K562 (cell line): ENCODE measurements at regions not wholly inside any gene's neighbourhood (a gene's known extent, or its start where the extent isn't known, plus 50 kb on each side); places are given as distances from the start of the nearest gene placed in this dataset.

Experiments used
- ATAC-seq: fragments of 200-7000 bp; cut with Tn5 transposase; 3 replicates; pipeline ENCODE4 v1.9.1; 2020; ENCODE audit warnings: moderate library complexity
- BruUV-seq: library from RNA; stranded (reverse); fragments of 400-500 nt; replicated peaks from 2 replicates; lab custom pipeline; 2021; lab: Mats Ljungman, UMichigan
- CTCF ChIA-PET: fragments of 300-600 bp; formaldehyde crosslinking; extraction: SDS; loops from one replicate; lab custom pipeline; 2021; ENCODE audit warnings: low intra/inter-chr PET ratio; lab: Yijun Ruan, JAX
- POLR2A ChIA-PET: fragments of 300-600, 350-650 bp; sonication (Branson Sonifier 250); formaldehyde crosslinking; extraction: SDS; loops from one replicate; lab custom pipeline; 2021; ENCODE audit warnings: antibody characterized with exemption, inconsistent platforms; lab: Yijun Ruan, JAX
- DNase-seq, 4 experiments: peaks; one replicate each; pipeline versions ENCODE4 v3.0.0 to v3.0.0-alpha.2; 2011 to 2018; ENCODE audit warnings: low spot score in 3 of 4, mixed read lengths in 3 of 4; ENCODE audit errors: extremely low read depth in 1 of 4
- FAIRE-seq: peaks from 2 replicates; lab custom pipeline; 2011; peaks lifted over from hg19 to GRCh38; lab: Jason Lieb, UNC
- H2AFZ ChIP-seq: 2 replicates; pipeline ENCODE4 v1.6.0; 2011; ENCODE audit warnings: low read depth, low read length, control low read depth, inconsistent platforms
- H3K27ac ChIP-seq: fragments of 200-600 bp; 3 replicates; pipeline ENCODE4 v1.8.0; 2011; ENCODE audit warnings: low read depth, mild to moderate bottlenecking, control low read depth, inconsistent platforms, low read length, moderate library complexity, mixed read lengths; ENCODE audit errors: extremely low read depth
- H3K27me3 ChIP-seq, 2 experiments: fragments of 300-600 bp in 1 of 2; 2 replicates in 1 of 2; 3 replicates in 1 of 2; pipeline versions ENCODE4 v1.6.0 to v1.8.0; 2011; ENCODE audit warnings: inconsistent platforms in 2 of 2, low read length in 2 of 2, mild to moderate bottlenecking in 1 of 2, mixed read lengths in 1 of 2, moderate library complexity in 1 of 2; ENCODE audit not compliant: control insufficient read depth in 2 of 2, insufficient read depth in 2 of 2
- H3K36me3 ChIP-seq: fragments of 300-600 bp; 3 replicates; pipeline ENCODE4 v1.8.0; 2011; ENCODE audit warnings: mild to moderate bottlenecking, low read length, inconsistent platforms; ENCODE audit not compliant: control insufficient read depth, insufficient read depth
- H3K4me1 ChIP-seq, 2 experiments: fragments of 200-600 bp in 1 of 2; replicated peaks in 1 of 2; 2 replicates in 1 of 2; 3 replicates in 1 of 2; pipeline versions ENCODE4 v1.5.1 to v1.8.0; 2011; ENCODE audit warnings: inconsistent platforms in 2 of 2, low read length in 2 of 2, mild to moderate bottlenecking in 1 of 2, mixed read lengths in 1 of 2, moderate library complexity in 1 of 2; ENCODE audit not compliant: control insufficient read depth in 2 of 2, insufficient read depth in 2 of 2
- H3K4me2 ChIP-seq: 2 replicates; pipeline ENCODE4 v1.6.1; 2011; ENCODE audit warnings: low read length, control low read depth, inconsistent platforms, mixed read lengths; ENCODE audit not compliant: insufficient read depth
- H3K4me3 ChIP-seq: fragments of 200-600 bp; sonication (generic), shearing (Covaris generic); 2 replicates; pipeline ENCODE4 v1.5.1; 2016; ENCODE audit warnings: control low read depth, inconsistent platforms
- H3K79me2 ChIP-seq: fragments of 200-600 bp; 3 replicates; pipeline ENCODE4 v1.8.0; 2011; ENCODE audit warnings: low read length, inconsistent platforms; ENCODE audit not compliant: control insufficient read depth, insufficient read depth
- H3K9ac ChIP-seq, 2 experiments: 2 replicates each; pipeline versions ENCODE4 v1.6.0 to v1.6.1; 2011; ENCODE audit warnings: low read depth in 2 of 2, low read length in 2 of 2, control low read depth in 1 of 2, inconsistent platforms in 1 of 2, mild to moderate bottlenecking in 1 of 2, mixed read lengths in 1 of 2; ENCODE audit not compliant: insufficient read depth in 1 of 2
- H3K9me1 ChIP-seq: one replicate; pipeline ENCODE4 v1.6.0; 2011; ENCODE audit warnings: inconsistent platforms, mild to moderate bottlenecking, low read length, moderate library complexity; ENCODE audit not compliant: control insufficient read depth, insufficient read depth
- H3K9me3 ChIP-seq: replicated peaks from 2 replicates; pipeline ENCODE4 v1.5.1; 2011; ENCODE audit warnings: low read depth, low read length, inconsistent platforms; ENCODE audit not compliant: control insufficient read depth, insufficient read depth
- H4K20me1 ChIP-seq: replicated peaks from 2 replicates; pipeline ENCODE4 v1.6.1; 2011; ENCODE audit warnings: low read length, inconsistent platforms, mixed read lengths; ENCODE audit not compliant: control insufficient read depth, insufficient read depth
- AFF1 ChIP-seq, 2 experiments: fragments of 450-650 bp; IDR thresholded peaks; 2 replicates each; pipeline ENCODE4 v1.6.1; 2018; ENCODE audit warnings: mild to moderate bottlenecking in 2 of 2, low read depth in 1 of 2; ENCODE audit not compliant: partially characterized antibody in 2 of 2
- CBFA2T3 ChIP-seq: fragments of 450-650 bp; IDR thresholded peaks from 2 replicates; pipeline ENCODE4 v1.6.1; 2017
- CSDE1 ChIP-seq, 2 experiments: fragments of 450-650 bp; IDR thresholded peaks; 2 replicates each; pipeline ENCODE4 v1.6.1; 2016; ENCODE audit warnings: mild to moderate bottlenecking in 1 of 2
- DACH1 ChIP-seq: fragments of 450-650 bp; IDR thresholded peaks from 2 replicates; pipeline ENCODE4 v1.6.1; 2018; ENCODE audit not compliant: partially characterized antibody
- HCFC1 ChIP-seq: IDR thresholded peaks from 2 replicates; pipeline ENCODE4 v1.6.1; 2012; ENCODE audit warnings: low read depth, low read length, improper control_type of control experiment
- MNT ChIP-seq, 2 experiments: fragments of 450-650 bp; conservative IDR thresholded peaks; 2 replicates each; pipeline ENCODE4 v1.6.1; 2017; ENCODE audit warnings: mild to moderate bottlenecking in 2 of 2, moderate library complexity in 2 of 2
- MYNN ChIP-seq, 2 experiments: sonication (generic); formaldehyde crosslinking in 1 of 2; IDR thresholded peaks; 2 replicates each; pipeline versions ENCODE4 v1.5.0 to v1.6.1; 2016 to 2020; ENCODE audit warnings: antibody characterized with exemption in 1 of 2, missing genetic modification reagents in 1 of 2
- XRCC3 ChIP-seq: fragments of 450-650 bp; IDR thresholded peaks from 2 replicates; pipeline ENCODE4 v1.6.1; 2017; ENCODE audit warnings: mild to moderate bottlenecking, moderate library complexity
- ZBTB9 ChIP-seq: fragments of 450-650 bp; formaldehyde crosslinking; IDR thresholded peaks from 2 replicates; pipeline ENCODE4 v1.4.0; 2020; ENCODE audit warnings: mild to moderate bottlenecking, moderate library complexity
- ZNF134 ChIP-seq: fragments of 250-450 bp; sonication (Bioruptor Pico); conservative IDR thresholded peaks from 2 replicates; pipeline ENCODE4 v1.4.0; 2020
- ZNF282 ChIP-seq: sonication (generic); formaldehyde crosslinking; IDR thresholded peaks from 2 replicates; pipeline ENCODE4 v1.8.1; 2023; ENCODE audit warnings: missing genetic modification reagents
- WGBS: fragments of 100-300 bp; shearing (Covaris generic); methylation state at CpG from one replicate; pipeline ENCODE4 v1.1.6; 2016; ENCODE audit warnings: low coverage, mixed read lengths; ENCODE audit not compliant: insufficient coverage; ENCODE audit errors: missing lambda C conversion rate; 5-methylcytosine and 5-hydroxymethylcytosine counted together
- in situ Hi-C: fragments of 300-500 bp; cut with MboI; formaldehyde crosslinking; loops from 4 replicates; pipeline ENCODE4 v1.15.0; 2018; ENCODE audit warnings: inconsistent platforms, mixed read lengths
- intact Hi-C: fragments of 100-400 bp; cut with micrococcal nuclease; formaldehyde crosslinking; loops from 2 replicates; pipeline ENCODE4 v1.14.2; 2022

GRCh38 chr18:41850781-41851180 lies 104.3 kb upstream of the PIK3C3 start:
- in situ Hi-C loops = no loop called here
- no peaks in the 10 kb centered on the region for H3K79me2 ChIP-seq
- CTCF ChIA-PET = no interaction called here
- H3K4me3 ChIP-seq = no peak overlapping the region
- BruUV-seq = no TSS peak
- H3K27me3 ChIP-seq = no peaks in the 10 kb centered on the region
- no peaks in the 10 kb centered on the region for H3K9me3 ChIP-seq
- no peak overlapping the region for H3K27ac ChIP-seq
- H3K4me2 ChIP-seq = no peak overlapping the region
- H4K20me1 ChIP-seq = no peaks in the 10 kb centered on the region
- intact Hi-C loops = no loop called here
- TF ChIP-seq ZNF282 (CRISPR knock-in tag) = no peak
- no peak for TF ChIP-seq MNT (conservative IDR thresholded peaks at IDR 0.05)
- H3K4me1 ChIP-seq = no peaks in the 10 kb centered on the region
- H3K36me3 ChIP-seq = no peaks in the 10 kb centered on the region
- ATAC-seq (no peak), DNase-seq (no peak), FAIRE-seq (no peak)
- no peak overlapping the region for H2AFZ ChIP-seq
- no peaks in the 10 kb centered on the region for H3K9me1 ChIP-seq
- POLR2A ChIA-PET = no interaction called here
- no peak overlapping the region for H3K9ac ChIP-seq
- 0% methylated on average over 2 of the region's 2 CpGs for WGBS

GRCh38 chr18:41849632-41850031 lies 105.4 kb upstream of the PIK3C3 start:
- no peaks in the 10 kb centered on the region for H3K4me1 ChIP-seq
- intact Hi-C loops = no loop called here
- no peaks in the 10 kb centered on the region for H4K20me1 ChIP-seq
- no peak overlapping the region for H3K27ac ChIP-seq
- POLR2A ChIA-PET = no interaction called here
- in situ Hi-C loops = no loop called here
- H3K4me2 ChIP-seq = no peak overlapping the region
- no peaks in the 10 kb centered on the region for H3K79me2 ChIP-seq
- no TSS peak for BruUV-seq
- CTCF ChIA-PET = no interaction called here
- no peak overlapping the region for H3K9ac ChIP-seq
- no peaks in the 10 kb centered on the region for H3K36me3 ChIP-seq
- ATAC-seq = no peak
- no peaks in the 10 kb centered on the region for H3K9me1 ChIP-seq
- H3K27me3 ChIP-seq = no peaks in the 10 kb centered on the region
- no peak overlapping the region for H2AFZ ChIP-seq
- DNase-seq = no peak
- 2% methylated on average over 3 of the region's 3 CpGs for WGBS
- FAIRE-seq = no peak
- H3K9me3 ChIP-seq = no peaks in the 10 kb centered on the region
- H3K4me3 ChIP-seq = no peak overlapping the region
- TF ChIP-seq DACH1 (no peak), ZNF134 (CRISPR knock-in tag) (no peak), AFF1 (IDR thresholded peaks at IDR 0.05; ENCODE audit: low read depth in 1 of 2, partially characterized antibody in 2 of 2) (no peak), MYNN (IDR thresholded peaks at IDR 0.05) (no peak), MYNN (CRISPR knock-in tag; IDR thresholded peaks at IDR 0.05) (no peak), CSDE1 (IDR thresholded peaks at IDR 0.05) (no peak), ZBTB9 (CRISPR knock-in tag) (no peak), XRCC3 (no peak), CBFA2T3 (no peak), HCFC1 (no peak)
